Gastrocnemius medialis (tissue), 4 donors: ENCODE measurements at regions not wholly inside any gene's neighbourhood (a gene's known extent, or its start where the extent isn't known, plus 50 kb on each side); places are given as distances from the start of the nearest gene placed in this dataset.

ENCODE experiments used
- ATAC-seq, 2 donors: fragments of 150-250 bp; one replicate each; pipeline ENCODE4 v1.9.1; 2016
- DNase-seq, 2 donors: peaks; one replicate each; pipeline ENCODE4 v3.0.0-alpha.2; 2019
- H3K27ac ChIP-seq, 4 donors: fragments of 200-600 bp; sonication (generic); 1 replicate in 1 of 4; 2 replicates in 3 of 4; pipeline ENCODE4 v1.5.1; 2016 to 2018; ENCODE audit warnings: mild to moderate bottlenecking in 2 of 4, moderate library complexity in 1 of 4
- H3K27me3 ChIP-seq, 3 donors: fragments of 200-600 bp; sonication (generic) in 2 of 3; 1 replicate in 1 of 3; 2 replicates in 2 of 3; pipeline versions ENCODE4 v1.5.1 to v1.6.0; 2016 to 2019; ENCODE audit warnings: mild to moderate bottlenecking in 1 of 3, moderate library complexity in 1 of 3
- H3K36me3 ChIP-seq, 2 donors: fragments of 200-600 bp; sonication (generic) in 1 of 2; one replicate each; pipeline ENCODE4 v1.5.1; 2017 to 2018
- H3K4me1 ChIP-seq, 2 donors: fragments of 200-600 bp; sonication (generic) in 1 of 2; one replicate each; pipeline ENCODE4 v1.5.1; 2016 to 2017; ENCODE audit warnings: mild to moderate bottlenecking in 2 of 2
- H3K4me3 ChIP-seq, 4 donors: fragments of 200-600 bp; sonication (generic) in 3 of 4; 1 replicate in 1 of 4; 2 replicates in 3 of 4; pipeline ENCODE4 v1.5.1; 2016 to 2019; ENCODE audit warnings: mild to moderate bottlenecking in 2 of 4
- H3K9me3 ChIP-seq, 3 donors: fragments of 200-600 bp; sonication (generic) in 2 of 3; 1 replicate in 1 of 3; 2 replicates in 2 of 3; pipeline ENCODE4 v1.5.1; 2016 to 2019
- POLR2A ChIP-seq, 2 donors: fragments of 450-650 bp; IDR thresholded peaks; one replicate each; pipeline ENCODE4 v1.6.1; 2017; ENCODE audit warnings: antibody characterized with exemption in 2 of 2, mild to moderate bottlenecking in 2 of 2, moderate library complexity in 2 of 2
- in situ Hi-C, 4 donors: fragments of 200-750 bp; cut with MboI; loops; one replicate each; pipeline versions ENCODE4 v1.15.0 to v1.8.0; 2017; ENCODE audit warnings: low sequenced_read_pairs in 4 of 4
- intact Hi-C: fragments of 100-400 bp; cut with DNase I; formaldehyde crosslinking; loops from one replicate; pipeline ENCODE4 v1.15.1; 2023; ENCODE audit warnings: low total_unique reads
- TF ChIP-seq, protein P1 (sequence below), 5 experiments: fragments of 450-650 bp in 3 of 5; fragments of 200-600 bp in 2 of 5; sonication (generic) in 2 of 5; IDR thresholded peaks in 4 of 5; conservative IDR thresholded peaks in 1 of 5; 1 replicate in 4 of 5; 2 replicates in 1 of 5; pipeline ENCODE4 v1.5.1; 2016 to 2019; ENCODE audit warnings: antibody characterized with exemption in 5 of 5, mild to moderate bottlenecking in 3 of 5, moderate library complexity in 3 of 5

DNA sequence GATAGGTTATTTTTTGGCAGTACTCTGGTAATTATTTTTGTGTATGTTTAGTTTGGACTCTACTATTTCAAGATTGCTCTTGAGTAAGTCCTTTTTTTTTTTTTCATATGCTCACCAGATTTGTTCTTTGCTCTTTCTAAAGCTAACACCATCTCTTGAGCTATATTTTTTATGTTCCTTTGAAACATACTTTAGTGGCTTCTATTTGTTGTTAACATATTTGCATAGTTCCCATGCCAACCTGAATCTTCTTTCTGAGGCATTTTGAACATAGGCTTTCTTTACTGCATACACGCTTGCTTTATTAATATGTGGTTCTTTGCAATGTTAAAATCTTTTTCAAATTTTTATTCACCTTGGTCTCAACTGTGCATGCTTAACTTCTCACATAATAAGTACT is 1644.9 kb downstream of the SUCLG1 start:
- ATAC-seq (no peak), DNase-seq (no peak)
- TF ChIP-seq, protein P1, sequence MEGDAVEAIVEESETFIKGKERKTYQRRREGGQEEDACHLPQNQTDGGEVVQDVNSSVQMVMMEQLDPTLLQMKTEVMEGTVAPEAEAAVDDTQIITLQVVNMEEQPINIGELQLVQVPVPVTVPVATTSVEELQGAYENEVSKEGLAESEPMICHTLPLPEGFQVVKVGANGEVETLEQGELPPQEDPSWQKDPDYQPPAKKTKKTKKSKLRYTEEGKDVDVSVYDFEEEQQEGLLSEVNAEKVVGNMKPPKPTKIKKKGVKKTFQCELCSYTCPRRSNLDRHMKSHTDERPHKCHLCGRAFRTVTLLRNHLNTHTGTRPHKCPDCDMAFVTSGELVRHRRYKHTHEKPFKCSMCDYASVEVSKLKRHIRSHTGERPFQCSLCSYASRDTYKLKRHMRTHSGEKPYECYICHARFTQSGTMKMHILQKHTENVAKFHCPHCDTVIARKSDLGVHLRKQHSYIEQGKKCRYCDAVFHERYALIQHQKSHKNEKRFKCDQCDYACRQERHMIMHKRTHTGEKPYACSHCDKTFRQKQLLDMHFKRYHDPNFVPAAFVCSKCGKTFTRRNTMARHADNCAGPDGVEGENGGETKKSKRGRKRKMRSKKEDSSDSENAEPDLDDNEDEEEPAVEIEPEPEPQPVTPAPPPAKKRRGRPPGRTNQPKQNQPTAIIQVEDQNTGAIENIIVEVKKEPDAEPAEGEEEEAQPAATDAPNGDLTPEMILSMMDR (IDR thresholded peaks at IDR 0.05 in 4 of 5, conservative IDR thresholded peaks at IDR 0.05 in 1 of 5), result no peak
- no peak for TF ChIP-seq POLR2A (IDR thresholded peaks at IDR 0.05)
- no peak overlapping the region for H3K4me3 ChIP-seq
- intact Hi-C loops (no loop called here), in situ Hi-C loops (no loop called here)
- H3K4me1 ChIP-seq, result no peaks in the 10 kb centered on the region
- no peak overlapping the region for H3K27ac ChIP-seq
- no peaks in the 10 kb centered on the region for H3K27me3 ChIP-seq
- H3K9me3 ChIP-seq, result no peaks in the 10 kb centered on the region
- H3K36me3 ChIP-seq, result no peaks in the 10 kb centered on the region

- no peaks in the 10 kb centered on the region for H3K9me3 ChIP-seq
- in situ Hi-C loops (no loop called here), intact Hi-C loops (no loop called here)
- H3K4me1 ChIP-seq, result no peaks in the 10 kb centered on the region
- H3K27me3 ChIP-seq, result no peaks in the 10 kb centered on the region
- DNase-seq (no peak), ATAC-seq (no peak)
- H3K27ac ChIP-seq, result no peak overlapping the region
- H3K4me3 ChIP-seq, result no peak overlapping the region
- TF ChIP-seq, protein P1 (IDR thresholded peaks at IDR 0.05 in 4 of 5, conservative IDR thresholded peaks at IDR 0.05 in 1 of 5), result no peak
- no peak for TF ChIP-seq POLR2A (IDR thresholded peaks at IDR 0.05)
- no peaks in the 10 kb centered on the region for H3K36me3 ChIP-seq
Observed at GRCh38 chr2:82811946-82812345, 1647.1 kb downstream of the SUCLG1 start.

- intact Hi-C loops, result no loop called here
- H3K9me3 ChIP-seq, result no peaks in the 10 kb centered on the region
- TF ChIP-seq, protein P1 (IDR thresholded peaks at IDR 0.05 in 4 of 5, conservative IDR thresholded peaks at IDR 0.05 in 1 of 5), result no peak
- TF ChIP-seq POLR2A (IDR thresholded peaks at IDR 0.05), result no peak
- ATAC-seq, result no peak
- H3K27ac ChIP-seq, result no peak overlapping the region
- no peaks in the 10 kb centered on the region for H3K27me3 ChIP-seq
- DNase-seq, result no peak
- in situ Hi-C loops, result no loop called here
- H3K4me3 ChIP-seq, result no peak overlapping the region
- no peaks in the 10 kb centered on the region for H3K4me1 ChIP-seq
- H3K36me3 ChIP-seq, result no peaks in the 10 kb centered on the region
Observed at GRCh38 chr2:82803307-82803706, 1655.8 kb downstream of the SUCLG1 start.

DNA sequence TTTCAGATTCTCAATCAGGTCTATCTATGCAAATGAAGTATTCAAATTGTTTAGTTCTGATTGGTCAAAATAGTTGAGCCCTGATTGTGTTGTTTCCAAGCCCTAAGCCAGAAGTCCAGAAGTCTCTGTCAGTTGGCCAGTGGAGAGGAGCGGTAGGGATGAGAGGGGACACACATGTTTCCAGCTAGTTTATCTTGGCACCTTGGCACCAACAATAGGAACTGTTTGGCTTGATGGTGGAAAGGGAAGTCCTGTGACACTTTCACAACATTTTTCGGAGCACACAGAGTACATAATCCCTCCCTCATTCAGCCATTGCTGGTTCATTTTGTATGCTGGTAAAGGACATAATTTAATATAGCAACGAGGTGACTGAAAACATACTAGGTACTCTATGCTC is 1661.6 kb downstream of the SUCLG1 start:
- no peaks in the 10 kb centered on the region for H3K4me1 ChIP-seq
- no peak overlapping the region for H3K4me3 ChIP-seq
- intact Hi-C loops (no loop called here), in situ Hi-C loops (no loop called here)
- H3K9me3 ChIP-seq, result no peaks in the 10 kb centered on the region
- no peaks in the 10 kb centered on the region for H3K36me3 ChIP-seq
- H3K27me3 ChIP-seq, result no peaks in the 10 kb centered on the region
- DNase-seq (no peak), ATAC-seq (no peak)
- TF ChIP-seq POLR2A (IDR thresholded peaks at IDR 0.05), result no peak
- TF ChIP-seq, protein P1 (IDR thresholded peaks at IDR 0.05 in 4 of 5, conservative IDR thresholded peaks at IDR 0.05 in 1 of 5), result no peak
- H3K27ac ChIP-seq, result no peak overlapping the region

DNA sequence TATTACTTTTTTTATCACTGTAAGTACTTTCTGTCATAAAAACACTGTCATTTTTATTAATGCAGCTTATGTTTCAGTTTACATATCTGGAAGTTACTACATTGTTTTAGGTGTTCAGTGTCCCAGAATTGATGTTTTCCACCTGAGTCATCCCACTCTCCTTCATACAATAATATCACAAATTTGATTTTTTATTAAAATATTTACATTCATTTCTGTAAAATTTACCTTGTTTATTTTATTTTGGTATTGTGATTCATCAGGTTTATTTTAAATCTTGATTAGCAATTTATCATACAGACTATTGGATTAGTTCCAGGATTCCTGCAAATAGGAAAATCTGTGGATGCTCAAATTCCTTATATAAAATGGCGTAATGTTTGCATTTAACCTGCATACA is 1662.9 kb downstream of the SUCLG1 start:
- DNase-seq, result no peak
- H3K9me3 ChIP-seq, result no peaks in the 10 kb centered on the region
- no peak for ATAC-seq
- H3K4me3 ChIP-seq, result no peak overlapping the region
- intact Hi-C loops (no loop called here), in situ Hi-C loops (no loop called here)
- H3K36me3 ChIP-seq, result no peaks in the 10 kb centered on the region
- no peaks in the 10 kb centered on the region for H3K4me1 ChIP-seq
- no peaks in the 10 kb centered on the region for H3K27me3 ChIP-seq
- TF ChIP-seq POLR2A (IDR thresholded peaks at IDR 0.05), result no peak
- TF ChIP-seq, protein P1 (IDR thresholded peaks at IDR 0.05 in 4 of 5, conservative IDR thresholded peaks at IDR 0.05 in 1 of 5), result no peak
- H3K27ac ChIP-seq, result no peak overlapping the region
